8988T (cell line): ENCODE measurements at regions not wholly inside any gene's neighbourhood (a gene's known extent, or its start where the extent isn't known, plus 50 kb on each side); places are given as distances from the start of the nearest gene placed in this dataset.

ENCODE experiments used
- DNase-seq: peaks from one replicate; pipeline ENCODE4 v3.0.0; 2011

GRCh38 chr2:236811062-236811656, 241.5 kb downstream of the ACKR3 start:
- DNase-seq = no peak

- DNase-seq = no peak
Observed at GRCh38 chr2:236813766-236814165, 244.1 kb downstream of the ACKR3 start.

GRCh38 chr2:236814593-236814992, 245.0 kb downstream of the ACKR3 start:
- no peak for DNase-seq

DNA sequence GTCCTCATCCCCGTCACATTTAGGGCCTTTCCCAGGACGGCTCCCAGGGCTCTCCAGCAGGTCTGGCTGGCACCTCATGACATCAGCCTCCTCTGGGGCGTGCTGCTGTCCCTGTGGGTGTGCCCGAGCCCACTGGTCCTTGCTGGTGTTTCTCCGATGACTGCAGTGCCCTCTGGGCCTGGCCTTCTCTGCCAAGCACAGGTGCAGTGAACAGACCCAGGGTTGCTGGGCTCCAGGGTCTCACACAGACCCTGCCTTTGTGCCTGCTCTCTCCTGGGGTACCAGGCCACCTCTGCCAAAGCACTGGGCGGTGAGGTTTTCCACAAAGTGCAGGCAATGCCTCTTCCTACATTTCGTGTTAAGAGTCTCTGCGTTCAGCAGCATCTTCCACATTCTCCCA, 246.1 kb downstream of the ACKR3 start:
- DNase-seq = no peak

DNA sequence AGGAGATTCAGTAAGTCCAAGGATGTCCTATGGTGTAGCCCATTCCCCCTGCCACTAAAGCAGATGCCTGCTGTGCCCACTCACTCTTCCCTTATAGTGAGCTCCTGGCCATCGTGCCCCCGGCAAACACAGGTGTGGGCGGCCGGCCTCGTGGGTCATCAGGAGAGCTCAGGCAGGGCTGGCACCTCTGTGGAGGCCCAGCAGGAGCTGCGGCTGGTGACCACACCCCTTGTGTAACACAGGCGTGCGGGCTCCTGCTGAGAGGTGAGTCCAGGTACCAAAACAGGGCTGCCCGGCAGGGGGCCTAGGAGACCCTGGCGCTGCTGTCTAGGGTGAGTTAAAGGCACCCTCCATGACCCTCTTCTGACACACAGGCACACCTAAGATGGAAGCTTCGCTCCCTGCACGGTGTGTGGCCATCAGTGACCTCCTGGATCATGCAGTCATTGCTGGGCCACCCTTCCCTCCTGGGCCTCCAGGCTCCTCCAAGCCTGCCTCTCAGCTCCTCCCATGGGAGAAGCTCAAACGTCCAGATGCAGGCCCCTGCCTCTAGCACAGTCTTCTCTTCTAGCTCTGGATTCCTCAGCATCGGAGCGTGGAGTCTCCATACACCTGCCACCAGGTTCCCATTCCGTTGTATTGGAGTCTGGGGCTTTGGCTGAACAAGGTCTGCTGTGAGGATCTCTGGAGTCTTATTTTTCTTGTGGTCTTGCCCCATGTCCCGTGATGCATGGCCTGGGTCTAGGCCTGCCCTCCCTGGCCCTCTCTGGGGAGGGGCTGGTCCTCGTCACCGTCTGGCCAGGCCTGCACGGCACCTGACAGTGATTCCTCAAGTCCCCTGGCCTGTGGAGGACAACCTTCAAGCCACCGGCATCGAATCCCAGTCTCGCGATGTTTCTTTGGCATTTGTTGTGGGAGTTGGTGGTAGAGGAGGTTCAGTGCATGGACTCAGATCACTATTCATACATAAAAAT, 246.9 kb downstream of the ACKR3 start:
- no peak for DNase-seq

DNA sequence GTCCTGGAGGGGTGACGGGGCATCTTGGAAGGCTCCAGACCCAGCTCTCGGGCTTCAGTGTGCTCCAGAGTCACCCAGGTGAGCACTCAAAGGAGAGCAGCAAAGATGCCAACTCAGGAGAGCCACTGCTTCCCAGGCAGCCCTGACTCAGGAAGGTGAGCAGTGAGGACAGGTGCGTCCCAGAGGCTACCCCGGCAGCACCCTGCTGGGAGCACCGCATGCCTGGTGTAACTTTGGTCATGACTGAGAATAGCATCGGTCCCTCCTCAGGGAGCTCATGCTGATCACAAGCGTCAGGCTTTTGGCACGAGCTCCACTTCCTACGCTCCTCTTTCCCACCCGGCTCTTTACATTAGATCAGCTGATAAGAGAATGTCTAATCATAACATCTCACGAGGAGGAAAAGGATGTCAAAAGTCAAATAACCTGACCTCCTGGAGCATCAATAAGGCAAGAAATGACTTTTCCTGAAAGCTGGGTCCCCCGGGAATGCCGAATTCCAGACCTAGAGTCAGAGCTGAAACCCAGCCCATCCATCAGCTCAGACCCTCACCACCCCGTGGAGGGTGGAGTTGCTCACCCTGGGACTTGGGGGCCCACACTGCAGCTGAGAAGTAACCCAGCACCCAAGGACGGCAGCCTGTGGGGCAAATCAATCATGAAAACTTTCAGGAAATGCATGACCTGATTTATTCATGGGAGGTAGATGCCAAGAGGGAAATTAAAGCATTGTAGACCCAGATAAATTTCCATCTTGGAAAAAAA, 248.8 kb downstream of the ACKR3 start:
- DNase-seq = no peak

DNA sequence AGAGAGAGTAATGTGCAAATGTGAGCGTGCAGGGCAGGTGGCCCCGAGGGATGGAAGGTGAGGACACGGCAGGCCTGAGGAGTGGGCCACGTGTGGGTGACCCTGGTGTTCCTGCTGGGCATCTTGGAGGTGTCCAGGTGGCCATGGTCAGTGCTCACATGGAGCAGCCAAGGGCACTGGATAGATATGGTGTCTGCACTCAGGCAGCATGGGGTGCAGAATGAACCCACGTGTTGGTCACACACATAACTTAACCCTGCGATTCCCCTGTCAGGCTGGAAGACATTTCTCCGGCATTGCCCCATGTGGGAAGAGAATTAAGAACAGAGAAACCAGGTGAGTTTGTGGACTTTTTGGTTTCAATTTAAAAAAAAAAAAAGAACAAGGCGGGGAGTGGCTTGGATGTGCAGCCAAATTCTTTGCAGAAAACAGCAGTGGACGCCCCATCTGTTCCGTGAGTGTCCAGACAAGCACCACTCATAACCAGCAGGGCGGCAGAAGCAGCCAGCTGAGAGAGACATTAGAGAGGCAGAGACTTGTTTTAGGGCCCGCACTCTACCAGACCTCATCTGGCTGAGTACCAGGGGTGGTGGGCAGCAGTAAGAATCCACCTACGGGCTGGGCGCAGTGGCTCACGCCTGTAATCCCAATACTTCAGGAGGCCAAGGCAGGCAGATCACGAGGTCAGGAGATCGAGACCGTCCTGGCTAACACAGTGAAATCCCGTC, 249.8 kb downstream of the ACKR3 start:
- DNase-seq = no peak

- DNase-seq = no peak
Observed at GRCh38 chr2:236820763-236821344, 251.2 kb downstream of the ACKR3 start.

DNA sequence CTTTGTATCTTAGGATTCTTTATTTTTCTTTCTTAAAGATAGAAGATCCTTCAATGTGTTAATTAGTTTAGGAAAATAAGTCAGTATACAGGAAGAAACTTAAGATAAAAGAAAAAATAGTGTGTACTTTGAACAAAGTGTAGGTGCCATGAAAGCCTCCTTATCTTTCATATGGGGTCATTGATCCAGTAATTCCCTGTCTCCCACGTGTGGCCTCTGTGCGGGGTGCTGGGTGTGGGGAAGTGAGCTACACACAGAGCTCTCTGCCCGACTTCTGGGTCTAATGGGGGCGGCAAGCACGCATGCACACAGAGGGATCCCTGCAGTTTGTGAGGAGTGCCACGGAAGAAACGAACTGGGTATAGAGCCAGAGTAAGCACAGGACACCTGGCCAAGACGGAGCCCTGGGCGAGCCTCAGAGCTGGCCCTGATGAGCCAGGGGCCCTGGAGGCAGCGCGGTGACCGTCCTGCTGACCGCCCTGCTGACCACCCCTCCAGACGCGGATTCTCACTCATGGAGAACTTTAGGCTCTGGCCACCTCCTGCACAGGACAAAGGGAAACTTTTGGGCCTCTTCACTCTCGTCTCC, 253.5 kb downstream of the ACKR3 start:
- DNase-seq = no peak

GRCh38 chr2:236823963-236824362, 254.3 kb downstream of the ACKR3 start:
- no peak for DNase-seq

DNA sequence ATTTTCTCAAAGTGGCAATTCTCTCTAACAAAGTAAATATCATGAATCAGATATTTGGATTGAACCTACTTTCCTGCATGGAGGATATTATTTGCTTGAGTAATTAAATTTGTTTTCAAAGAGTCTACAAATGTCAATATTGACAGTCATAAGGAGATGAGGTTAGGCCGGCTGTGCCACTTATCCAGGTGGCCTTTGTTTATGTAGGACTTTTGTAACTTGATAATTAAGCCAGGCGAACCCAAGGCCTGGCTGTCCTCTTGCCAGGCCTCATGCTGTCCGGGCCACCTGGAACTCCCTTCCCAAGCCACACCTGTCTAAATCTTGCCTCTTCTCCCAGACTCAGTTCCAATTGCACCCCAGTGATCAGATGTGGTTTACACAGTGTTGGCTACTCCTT, 255.2 kb downstream of the ACKR3 start:
- no peak for DNase-seq

- no peak for DNase-seq
Observed at GRCh38 chr2:236825989-236826510, 256.4 kb downstream of the ACKR3 start.

- DNase-seq = no peak
Observed at GRCh38 chr2:236826606-236827156, 257.1 kb downstream of the ACKR3 start.

DNA sequence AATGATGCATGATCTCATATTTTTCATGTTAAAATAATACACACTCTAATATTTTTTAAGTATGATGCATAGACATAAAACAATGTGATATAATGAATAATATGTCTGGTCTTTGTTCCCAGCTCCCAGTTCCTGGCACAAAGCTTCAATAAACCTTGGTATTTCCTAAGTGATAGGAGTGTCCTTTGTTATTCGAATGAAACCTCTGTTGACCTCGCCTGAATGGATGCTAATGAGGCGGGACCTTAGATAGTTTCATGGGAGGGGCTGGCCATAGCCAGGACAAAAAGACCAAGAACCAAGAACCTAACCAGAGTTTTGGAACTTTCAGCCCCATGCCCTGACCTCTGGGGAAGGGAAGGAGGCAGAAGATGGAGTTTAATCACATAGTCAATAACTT, 257.7 kb upstream of the COPS8 start:
- DNase-seq = no peak

- no peak for DNase-seq
Observed at GRCh38 chr2:236828820-236829219, 256.9 kb upstream of the COPS8 start.

- no peak for DNase-seq
Observed at GRCh38 chr2:236830926-236831325, 254.8 kb upstream of the COPS8 start.

GRCh38 chr2:236831698-236832097, 254.0 kb upstream of the COPS8 start:
- no peak for DNase-seq

DNA sequence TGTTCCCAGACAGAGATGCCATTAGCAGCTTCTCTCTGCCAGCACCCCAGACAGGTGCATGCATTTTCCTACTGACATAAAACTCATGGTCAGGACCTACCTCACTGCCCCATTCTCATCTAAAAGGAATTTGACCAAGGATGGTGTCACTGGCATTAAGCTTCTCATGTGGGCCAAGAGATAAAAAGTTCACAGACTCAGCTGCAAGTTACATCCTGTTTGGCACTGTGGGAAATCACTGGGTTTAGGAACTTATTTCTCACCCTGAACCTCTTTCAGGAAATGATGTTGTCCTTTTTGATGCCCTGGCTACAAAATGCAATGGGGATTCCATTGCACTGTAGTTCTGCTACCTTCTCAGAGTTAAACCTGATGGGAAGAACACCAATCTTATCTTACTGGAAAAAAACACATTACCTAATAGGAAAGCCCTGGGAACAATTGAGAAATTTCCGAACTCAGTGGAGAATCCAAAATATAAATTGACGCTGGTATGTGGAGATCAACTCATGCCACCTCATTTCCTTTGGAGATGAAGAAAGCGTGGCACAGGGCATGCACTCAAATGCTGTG, 252.1 kb upstream of the COPS8 start:
- no peak for DNase-seq

DNA sequence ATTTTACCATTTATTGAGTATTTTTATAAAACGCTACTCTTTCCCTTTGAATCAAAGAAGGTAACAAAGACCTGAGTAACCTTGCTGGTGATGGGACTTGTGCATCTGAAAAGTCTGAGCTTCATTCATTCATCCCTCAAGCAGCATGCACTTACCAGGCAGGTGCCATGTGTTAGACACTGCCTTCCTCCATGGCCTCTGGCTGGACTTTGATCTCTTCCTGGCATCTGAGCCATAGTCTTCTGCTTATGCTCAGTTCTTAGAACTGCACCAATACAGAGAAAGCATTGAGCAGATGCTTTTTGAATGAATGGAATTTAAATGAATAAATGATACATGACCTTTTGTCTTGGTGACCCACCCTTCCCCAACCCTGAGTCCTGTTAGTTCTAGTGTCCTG, 251.4 kb upstream of the COPS8 start:
- no peak for DNase-seq

DNA sequence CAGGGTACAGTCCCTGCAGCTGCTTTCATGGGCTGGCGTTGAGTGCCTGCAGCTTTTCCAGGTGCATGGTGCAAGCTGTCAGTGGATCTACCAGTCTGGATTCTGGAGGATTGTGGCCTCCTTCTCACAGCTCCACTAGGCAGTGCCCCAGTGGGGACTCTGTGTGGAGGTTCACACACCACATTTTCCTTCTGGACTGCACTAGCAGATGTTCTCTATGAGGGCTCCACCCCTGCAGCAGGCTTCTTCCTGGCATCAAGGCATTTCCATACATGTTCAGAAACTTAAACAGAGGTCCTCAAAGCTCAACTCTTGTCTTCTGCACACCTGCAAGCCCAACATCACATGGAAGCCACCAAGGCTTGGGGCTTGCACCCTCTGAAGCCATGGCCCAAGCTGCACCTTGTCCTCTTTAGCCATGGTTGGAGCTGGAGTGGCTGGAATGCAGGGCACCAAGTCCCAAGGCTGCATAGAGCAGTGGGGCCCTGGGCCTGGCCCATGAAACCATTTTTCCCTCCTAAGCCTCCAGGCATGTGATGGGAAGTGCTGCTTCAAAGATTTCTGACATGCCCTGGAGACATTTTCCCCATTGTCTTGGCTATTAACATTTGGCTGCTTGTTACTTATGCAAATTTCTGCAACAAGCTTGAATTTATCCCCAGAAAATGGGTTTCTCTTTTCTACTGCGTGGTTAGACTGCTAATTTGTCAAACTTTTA, 250.2 kb upstream of the COPS8 start:
- DNase-seq = no peak
